Fibroblast of skin of right quadriceps (primary cell): ENCODE measurements at regions not wholly inside any gene's neighbourhood (a gene's known extent, or its start where the extent isn't known, plus 50 kb on each side); places are given as distances from the start of the nearest gene placed in this dataset.
"Not testable (repeated sequence)": the region's sequence is repeated elsewhere in the genome, so short reads cannot be mapped to it uniquely, and the experiment has no call there.

Experiments
- DNase-seq: peaks from one replicate; pipeline ENCODE4 v3.0.0-alpha.2; 2013

- DNase-seq: no peak
Observed at GRCh38 chr12:25382311-25383106, 131.8 kb upstream of the KRAS start.

DNA sequence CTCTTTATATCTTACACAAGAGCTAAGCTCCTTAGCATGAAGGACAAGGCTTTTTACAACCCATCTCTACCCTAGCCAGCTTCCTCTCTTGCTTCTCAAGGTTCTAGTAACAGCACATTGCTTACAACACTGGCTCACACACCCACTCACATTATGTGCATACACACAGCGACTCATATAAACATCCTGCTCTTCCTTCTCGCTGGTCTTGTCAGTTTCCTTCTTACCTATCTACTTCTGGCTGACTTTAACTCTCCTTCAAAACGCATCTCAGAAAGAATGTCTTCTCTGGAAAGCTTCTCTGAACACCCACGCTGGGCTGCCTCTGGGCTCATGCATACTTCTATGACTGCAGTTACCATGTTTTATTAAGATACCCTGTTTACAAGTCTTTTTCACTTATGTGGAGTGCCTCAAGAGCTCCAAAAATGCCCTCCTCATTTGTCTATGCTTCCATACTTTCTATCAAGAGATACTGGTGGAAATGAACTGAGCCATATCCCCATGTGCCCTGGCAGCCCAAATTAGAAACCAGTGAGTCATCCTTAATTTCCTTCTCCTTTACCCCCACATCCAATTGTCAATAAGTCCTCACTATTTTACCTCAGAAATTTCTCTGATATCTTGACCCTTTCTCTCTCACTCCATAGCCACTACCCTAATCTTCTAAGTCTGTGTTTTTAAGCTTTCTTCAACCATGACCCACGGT is 126.9 kb upstream of the KRAS start:
- DNase-seq: peak; percentile 75

DNA sequence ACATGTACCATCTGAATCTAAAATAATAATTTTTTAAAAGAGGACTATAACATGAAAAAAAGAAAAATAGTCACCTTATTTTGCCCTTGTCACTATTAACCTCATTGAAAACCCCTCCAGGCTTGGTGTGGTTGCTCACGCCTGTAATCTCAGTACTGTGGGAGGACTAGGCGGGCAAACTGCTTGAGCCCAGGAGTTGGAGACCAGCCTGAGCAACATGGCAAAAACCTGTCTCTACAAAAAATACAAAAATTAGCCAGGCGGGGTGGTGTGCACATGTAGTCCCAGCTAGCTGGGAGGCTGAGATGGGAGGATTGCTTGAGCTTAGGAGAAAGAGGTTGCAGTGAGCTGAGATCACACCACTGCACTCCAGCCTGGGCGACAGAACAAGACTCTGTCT is 126.3 kb upstream of the KRAS start:
- no peak for DNase-seq

DNA sequence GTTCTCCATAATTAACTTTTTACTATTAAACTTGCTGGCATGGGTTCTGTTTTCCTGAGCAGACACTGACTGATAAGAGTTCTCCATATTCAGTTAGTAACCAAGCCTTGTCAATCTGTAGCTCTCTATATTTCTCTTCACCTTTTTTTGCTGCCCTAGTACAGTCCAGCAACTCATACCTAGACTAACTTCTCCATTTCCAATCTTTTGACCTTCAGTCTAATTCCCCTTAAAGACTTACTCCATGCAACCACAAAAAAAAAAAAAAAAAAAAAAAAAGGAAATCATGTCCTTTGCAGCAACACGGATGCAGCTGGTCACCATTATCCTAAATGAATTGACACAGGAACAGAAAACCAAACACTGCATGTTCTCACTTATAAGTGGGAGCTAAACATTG is 125.7 kb upstream of the KRAS start:
- no peak for DNase-seq

- no peak for DNase-seq
Observed at GRCh38 chr12:25372969-25373817, 122.5 kb upstream of the KRAS start.

DNA sequence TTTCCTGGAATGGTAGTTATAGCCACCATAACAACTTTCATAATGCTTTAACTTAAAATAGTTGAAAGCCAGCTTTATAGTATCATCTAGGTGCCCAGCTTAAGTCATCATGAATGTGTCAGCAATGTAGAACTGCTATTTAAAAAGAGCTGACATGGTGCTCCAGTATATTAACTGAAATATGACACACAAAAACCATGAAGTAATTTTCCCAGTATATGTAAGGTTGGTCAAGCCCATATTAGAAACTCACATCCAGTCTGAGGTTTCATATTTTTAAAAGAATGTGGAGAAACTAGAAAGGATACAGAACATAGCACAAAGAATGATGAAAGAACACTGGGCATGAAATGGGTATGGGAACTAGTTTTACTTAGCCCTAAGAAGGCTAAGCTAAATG is 121.3 kb upstream of the KRAS start:
- no peak for DNase-seq

DNA sequence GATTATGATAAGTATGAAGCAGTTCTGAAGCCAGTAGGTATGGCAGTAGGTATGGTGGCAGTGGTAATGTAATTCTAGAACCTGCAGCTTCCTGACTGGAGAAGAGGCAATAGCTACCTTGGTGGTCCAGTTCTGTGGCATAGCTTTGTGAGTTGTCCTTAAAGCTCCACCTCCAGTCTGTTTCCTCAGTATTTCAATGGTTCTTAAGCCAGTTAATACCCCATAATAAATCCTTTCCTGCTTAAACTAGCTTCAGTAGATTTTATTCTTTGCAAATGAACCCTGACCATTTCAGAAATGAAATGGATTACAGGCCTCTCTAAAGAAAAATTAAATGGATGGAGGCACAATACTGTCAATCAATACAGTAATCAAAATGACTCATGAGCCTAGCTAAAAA is 117.8 kb upstream of the KRAS start:
- no peak for DNase-seq

DNA sequence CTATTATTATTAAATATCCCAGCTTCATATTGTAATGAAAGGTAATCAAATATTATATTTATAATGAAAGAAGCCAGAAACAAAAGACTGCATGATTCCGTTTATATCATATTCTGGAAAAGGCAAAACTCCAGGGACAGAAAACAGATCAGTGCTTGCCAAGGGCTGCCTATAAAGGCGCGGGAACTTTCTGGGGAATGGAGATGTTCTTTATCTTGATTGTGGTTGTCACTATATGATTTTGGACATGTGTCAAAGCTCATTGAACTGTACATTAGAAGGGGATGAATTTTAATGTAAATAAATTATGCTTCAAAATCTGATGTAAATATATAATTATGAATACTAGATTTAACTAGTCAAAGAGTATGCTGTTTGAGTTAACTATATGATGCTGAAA is 115.4 kb upstream of the KRAS start:
- no peak for DNase-seq

GRCh38 chr12:25365340-25365730 is 114.6 kb upstream of the KRAS start:
- no peak for DNase-seq

GRCh38 chr12:25364529-25365339 is 114.0 kb upstream of the KRAS start:
- DNase-seq: no peak

DNA sequence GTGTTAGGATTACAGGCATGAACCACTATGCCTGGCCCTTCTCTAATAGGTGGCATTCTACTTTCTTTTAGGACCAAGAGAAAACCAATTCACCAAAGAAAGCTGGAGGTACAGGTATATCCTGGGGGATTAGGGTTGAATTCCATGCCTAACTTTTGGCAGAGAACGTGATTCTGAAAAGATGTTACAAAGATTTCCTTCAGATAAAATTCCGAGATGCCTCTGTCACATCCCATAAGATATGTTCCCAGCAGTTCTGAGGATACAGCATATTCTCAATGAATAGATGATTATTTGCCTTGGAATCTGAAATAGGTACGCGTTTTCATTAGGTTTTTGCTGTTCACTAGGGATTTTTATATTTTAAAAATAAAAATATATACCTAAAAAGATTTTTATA is 111.9 kb upstream of the KRAS start:
- DNase-seq: no peak

DNA sequence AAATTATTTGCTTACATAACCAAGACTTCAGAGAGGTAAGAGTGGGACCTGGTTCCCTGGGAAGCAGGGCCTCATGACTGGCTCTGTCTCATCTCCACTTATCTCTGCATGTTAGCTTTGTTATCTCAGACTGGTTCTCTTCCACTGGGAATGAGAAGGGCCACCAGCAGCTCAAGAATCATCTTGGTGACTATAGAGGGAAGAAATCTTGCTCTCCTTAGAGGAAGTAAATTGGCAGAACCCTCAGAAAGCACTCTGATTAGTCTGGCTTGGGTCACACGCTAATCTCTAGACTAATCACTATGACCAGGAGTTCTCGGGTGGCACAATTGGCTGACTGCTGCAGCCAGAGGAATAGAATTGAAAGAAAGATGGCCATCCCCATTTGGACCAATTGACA is 110.8 kb upstream of the KRAS start:
- DNase-seq: no peak

- no peak for DNase-seq
Observed at GRCh38 chr12:25357595-25357994, 106.9 kb upstream of the KRAS start.

GRCh38 chr12:25352942-25353341 is 102.2 kb upstream of the KRAS start:
- DNase-seq: not testable (repeated sequence)

DNA sequence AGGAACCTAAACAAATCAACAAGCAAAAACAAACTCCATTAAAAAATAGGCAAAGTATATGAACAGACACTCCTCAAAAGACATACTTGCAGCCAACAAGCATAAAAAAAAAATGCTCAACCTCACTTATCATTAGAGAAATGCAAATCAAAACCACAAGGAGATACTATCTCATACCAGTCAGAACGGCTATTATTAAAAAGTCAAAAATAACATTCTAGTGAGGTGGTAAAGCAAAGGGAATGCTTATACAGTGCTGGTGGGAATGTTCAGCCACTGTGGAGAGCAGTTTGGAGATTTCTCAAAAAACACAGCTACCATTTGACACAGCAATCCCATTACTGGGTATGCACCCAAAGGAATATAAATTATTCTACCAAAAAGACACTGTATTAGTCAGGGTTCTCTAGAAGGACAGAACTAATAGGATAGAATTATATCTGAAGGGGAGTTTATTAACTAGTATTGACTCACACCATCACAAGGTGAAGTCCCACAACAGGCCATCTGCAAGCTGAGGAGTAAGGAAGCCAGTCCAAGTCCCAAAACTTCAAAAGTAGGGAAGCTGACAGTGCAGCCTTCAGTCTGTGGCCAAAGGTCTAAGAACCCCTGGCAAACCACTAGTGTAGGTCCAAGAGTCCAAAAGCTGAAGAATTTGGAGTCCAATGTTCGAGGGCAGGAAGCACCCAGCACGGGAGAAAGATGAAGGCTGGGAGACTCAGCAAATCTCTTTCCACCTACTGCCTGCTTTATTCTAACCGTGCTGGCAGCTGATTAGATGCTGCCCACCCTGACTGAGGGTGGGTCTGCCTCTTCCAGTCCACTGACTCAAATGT is 101.6 kb upstream of the KRAS start:
- peak; percentile 78 for DNase-seq

GRCh38 chr12:25348593-25348895 is 97.8 kb upstream of the KRAS start:
- DNase-seq: no peak

GRCh38 chr12:25347716-25348592 is 97.2 kb upstream of the KRAS start:
- DNase-seq: no peak

DNA sequence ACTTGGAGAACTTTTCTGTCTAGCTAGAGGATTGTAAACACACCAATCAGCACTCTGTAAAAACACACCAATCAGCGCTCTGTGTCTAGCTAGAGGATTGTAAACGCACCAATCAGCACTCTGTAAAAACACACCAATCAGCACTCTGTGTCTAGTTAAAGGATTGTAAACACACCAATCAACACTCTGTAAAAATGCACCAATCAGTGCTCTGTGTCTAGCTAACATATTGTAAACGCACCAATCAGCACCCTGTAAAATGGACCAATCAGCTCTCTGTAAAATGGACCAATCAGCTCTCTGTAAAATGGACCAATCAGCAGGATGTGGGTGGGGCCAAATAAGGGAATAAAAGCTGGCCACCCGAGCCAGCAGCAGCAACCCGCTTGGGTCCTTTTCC is 91.1 kb upstream of the KRAS start:
- DNase-seq: not testable (repeated sequence)

GRCh38 chr12:25337916-25338315 is 87.2 kb upstream of the KRAS start:
- DNase-seq: no peak

GRCh38 chr12:25332143-25332542 is 81.4 kb upstream of the KRAS start:
- DNase-seq: no peak
